NCI-H1930 (cell line): ENCODE measurements at regions not wholly inside any gene's neighbourhood (a gene's known extent, or its start where the extent isn't known, plus 50 kb on each side); places are given as distances from the start of the nearest gene placed in this dataset.
"Not testable (repeated sequence)": the region's sequence is repeated elsewhere in the genome, so short reads cannot be mapped to it uniquely, and the experiment has no call there.

Source experiments
- DNase-seq, 2 experiments: peaks; one replicate each; lab custom pipeline; 2025; lab: John Stamatoyannopoulos, UW

DNA sequence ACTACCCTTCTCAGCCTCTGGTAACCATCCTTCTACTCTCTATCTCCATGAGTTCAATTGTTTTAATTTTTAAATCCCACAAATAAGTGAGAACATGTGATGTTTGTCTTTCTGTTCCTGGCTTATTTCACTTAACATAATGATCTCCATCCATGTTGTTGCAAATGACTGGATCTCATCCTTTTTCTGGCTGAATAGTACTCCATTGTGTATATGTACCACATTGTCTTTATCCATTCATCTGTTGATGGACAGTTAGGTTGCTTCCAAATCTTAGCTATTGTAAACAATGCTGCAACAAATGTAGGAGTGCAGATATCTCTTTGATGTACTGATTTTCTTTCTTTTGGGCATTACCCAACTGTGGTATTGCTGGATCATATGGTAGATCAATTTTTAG, 103.0 kb downstream of the CARTPT start:
- not testable (repeated sequence) for DNase-seq

DNA sequence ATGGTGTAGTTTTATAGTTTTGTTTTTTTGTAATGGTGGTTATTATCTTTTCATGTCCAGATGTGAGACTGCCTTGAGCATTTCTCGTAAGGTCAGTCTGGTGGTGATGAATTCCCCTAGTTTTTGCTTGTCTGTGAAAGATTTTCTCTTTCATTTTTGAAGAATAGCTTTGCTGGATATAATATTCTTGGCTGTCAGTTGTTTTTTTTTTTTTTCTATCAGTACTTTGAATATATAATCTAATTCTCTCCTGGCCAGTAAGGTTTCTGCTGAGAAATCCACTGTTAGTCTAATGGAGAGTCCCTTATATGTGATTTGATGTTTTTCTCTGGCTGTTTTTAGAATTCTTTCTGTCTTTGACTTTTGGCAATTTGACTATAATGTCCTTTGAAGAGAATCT, 106.9 kb downstream of the CARTPT start:
- no peak for DNase-seq

DNA sequence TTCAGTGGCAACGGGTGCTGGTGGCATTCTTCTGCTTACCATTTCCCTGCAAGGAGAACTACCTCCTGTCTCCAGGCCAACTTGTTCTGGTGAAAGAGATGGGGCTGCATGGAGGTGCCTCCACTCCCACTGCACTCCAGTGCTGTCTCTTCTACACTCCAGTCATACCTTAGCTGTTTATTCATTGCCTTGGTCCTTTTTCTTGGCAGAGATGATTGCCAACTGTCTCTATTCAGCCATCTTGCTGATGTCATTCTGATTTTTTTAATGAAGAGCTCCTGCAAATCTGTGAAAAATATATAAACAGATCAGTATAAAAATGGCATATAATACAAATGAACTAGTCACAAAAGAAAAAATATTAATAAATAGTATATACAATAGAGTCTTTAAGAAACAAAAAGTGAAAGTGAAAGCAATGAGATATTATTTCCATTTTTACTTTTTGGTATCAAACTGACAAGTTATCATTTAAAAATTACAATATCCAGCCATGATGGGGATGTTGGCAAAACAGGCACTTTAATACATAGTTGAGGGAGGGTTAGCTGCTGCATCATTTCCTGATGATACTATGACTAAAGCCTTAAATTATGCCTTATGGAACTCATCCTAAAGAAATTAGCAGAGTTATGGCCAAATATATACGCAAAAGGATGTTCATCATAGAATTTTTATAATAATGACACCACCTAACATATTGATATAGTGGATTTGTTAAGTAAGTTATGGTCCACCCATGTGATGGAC, 109.4 kb downstream of the CARTPT start:
- DNase-seq: no peak

DNA sequence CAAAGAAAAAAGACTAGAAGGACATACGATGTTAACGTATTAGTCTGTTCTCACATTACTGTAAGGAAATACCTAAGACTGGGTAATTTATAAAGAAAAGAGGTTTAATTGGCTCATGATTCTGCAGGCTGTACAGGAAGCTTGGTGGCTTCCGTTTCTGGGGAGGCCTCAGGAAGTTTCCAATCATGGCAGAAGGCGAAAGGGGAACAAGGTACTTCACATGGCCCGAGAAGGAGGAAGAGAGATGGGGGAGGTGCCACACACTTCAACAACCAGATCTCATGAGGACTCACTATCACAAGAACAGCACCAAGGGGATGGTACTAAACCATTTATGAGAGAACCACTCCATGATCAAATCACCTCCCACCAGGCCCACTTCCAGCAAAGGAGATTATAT, 110.1 kb downstream of the CARTPT start:
- DNase-seq: no peak

DNA sequence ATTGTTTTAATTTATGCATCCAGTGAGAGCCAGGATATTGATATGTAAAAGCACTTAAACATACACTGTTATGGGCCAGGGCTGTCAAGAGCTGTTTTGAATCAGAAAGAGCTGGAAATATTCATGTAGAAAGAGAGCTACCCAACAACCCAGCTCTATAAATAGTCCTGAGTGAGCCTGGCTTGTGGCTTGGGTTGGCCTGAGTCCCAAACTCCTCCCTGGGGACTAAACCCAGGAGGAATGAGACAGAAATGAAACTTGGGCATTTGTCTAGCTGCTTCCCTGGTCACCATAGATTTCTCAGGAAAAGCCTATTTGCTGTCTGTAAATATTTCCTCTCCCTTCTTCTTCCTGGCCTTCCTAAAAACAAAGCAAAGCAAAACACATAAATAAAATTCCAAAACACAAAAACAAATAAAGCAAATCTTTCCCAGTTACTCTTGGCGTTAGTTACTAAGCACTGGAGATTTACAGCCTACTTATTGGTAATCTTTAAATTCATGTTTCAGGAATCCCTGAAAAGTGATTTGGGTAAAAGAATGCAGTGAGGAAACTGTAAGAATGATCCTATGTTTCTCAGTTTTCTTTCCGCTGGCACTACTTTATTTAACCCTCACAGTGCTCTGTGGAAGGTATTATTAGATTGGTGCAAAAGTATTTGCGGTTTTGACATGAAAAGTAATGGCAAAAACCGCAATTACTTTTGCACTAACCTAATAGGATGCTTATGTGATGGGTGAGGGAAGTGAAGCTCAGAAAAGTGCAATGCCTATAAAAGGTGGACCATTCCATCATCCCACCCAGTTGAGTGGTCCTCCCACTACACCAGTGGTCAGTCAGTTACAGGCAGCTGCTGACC, 111.8 kb downstream of the CARTPT start:
- peak in 1 of 2 experiments; percentile 1 for DNase-seq

DNA sequence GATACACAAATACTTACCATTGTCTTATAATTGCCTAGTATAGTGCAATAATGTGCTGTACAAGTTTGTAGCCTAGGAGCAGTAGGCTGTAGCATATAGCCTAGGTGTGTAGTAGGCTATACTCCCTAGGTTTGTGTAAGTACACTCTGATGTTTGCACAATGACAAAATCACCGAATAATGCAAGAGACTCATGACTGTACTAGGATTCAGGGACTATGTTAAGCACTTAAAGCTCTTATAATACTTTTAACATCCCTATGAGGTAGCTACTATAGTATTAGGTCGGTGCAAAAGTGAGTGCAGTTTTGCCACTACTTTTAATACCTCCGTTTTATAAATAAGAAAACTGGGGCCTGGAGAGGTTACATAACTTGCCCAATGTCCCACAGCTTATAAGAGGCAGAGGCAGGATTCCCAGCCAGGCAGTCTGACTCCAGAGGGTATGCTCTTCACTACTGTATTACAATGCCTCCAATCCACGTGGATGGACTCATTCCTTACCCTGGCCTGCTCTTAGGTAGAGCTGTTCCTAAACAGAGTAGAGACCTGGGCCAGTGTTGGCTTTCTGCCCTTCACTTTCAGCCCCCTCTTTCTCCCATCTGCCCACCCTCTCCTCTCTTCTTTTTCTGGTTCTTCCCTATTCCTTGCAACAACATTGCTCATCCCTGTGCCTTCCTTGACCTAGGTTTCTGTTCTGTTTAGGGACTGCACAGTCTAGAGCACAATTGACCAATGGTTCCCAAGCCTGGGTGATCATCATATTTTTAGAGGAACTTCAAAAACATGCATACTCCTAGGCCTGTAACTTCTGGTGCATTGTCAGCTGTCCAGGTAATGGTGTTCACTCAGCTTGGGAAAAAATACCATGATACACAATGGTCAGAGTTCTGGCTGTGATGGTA, 114.0 kb downstream of the CARTPT start:
- no peak for DNase-seq

DNA sequence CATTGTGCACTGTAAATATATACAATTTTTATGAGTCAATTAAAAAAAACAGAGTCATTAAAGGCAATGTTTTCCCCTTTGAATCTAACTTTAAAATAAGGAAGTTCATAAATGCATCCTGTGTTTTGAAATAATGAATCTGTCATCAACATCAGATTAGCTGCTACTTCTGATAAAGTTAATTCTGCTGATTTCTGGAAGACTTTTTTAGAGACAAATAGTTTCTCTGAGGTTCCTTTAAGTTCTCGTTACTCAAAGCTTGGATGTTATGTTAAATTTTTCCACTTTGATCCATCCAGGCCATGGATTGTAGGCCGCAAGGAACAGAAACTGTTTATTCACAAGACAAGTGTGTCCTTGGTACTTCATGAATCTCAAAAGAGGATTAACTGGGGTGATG, 115.5 kb downstream of the CARTPT start:
- DNase-seq: no peak

DNA sequence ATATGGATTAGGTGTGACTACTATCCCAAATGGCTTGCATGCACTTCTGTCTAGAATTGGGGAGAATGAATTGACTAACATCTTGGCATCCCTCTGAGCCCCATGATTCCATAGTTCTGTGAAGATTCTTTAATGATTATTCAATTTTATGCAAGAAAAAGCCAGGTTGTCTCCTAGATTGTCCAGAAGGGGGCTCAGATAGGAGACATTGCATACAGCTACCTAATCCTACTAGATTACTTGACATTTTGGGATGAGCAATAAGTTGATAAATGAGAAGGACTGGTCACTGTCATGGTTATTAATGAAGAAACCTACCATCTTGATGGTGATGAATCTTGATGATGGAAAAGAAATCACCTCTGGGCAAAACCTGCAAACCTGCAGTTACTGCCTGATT, 117.0 kb downstream of the CARTPT start:
- DNase-seq: no peak

DNA sequence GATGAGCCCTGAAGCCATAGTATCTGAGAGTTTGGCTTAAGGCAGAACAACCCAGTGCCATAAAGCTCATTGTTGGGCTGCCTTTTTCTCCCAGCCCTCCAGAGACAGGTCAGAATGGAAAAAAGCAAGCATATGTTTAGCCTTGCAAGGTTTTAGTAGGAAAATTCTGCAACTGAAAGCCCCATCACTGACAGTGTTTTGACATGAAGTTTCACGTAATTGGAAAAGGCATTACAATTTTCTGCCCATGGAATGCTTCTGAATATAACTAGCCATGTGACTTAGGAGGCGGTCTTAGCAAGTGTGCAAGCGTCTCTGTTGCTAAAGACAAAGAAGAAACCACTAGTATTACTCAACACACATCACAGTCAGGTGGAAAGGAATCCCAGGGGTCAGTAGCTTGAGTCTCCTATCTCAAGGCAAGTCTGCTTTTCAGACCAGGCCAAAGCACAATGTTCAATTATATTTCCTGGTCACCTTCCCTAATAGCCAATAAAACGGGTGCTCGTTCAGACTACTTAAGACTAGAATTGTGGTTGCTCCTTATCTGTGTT, 117.6 kb downstream of the CARTPT start:
- DNase-seq: no peak

DNA sequence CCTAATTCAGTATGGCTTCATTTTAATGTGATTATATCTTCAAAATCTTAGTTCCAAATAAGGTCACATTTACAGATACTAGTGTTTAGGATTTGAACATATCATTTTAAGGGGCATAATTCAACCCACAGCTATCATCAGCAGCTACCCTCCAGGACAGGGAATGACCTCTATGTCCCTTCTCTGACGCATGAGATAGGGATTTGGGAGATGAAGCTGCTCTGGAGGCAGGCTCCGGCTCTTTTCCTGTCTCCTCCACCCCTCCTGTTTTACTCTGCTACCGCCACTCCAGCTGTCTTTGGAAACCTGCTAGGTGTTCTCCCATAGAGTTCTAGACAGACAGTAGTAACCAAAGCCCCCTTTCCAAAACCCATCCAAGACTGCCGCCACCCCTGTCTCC, 119.2 kb downstream of the CARTPT start:
- no peak for DNase-seq

DNA sequence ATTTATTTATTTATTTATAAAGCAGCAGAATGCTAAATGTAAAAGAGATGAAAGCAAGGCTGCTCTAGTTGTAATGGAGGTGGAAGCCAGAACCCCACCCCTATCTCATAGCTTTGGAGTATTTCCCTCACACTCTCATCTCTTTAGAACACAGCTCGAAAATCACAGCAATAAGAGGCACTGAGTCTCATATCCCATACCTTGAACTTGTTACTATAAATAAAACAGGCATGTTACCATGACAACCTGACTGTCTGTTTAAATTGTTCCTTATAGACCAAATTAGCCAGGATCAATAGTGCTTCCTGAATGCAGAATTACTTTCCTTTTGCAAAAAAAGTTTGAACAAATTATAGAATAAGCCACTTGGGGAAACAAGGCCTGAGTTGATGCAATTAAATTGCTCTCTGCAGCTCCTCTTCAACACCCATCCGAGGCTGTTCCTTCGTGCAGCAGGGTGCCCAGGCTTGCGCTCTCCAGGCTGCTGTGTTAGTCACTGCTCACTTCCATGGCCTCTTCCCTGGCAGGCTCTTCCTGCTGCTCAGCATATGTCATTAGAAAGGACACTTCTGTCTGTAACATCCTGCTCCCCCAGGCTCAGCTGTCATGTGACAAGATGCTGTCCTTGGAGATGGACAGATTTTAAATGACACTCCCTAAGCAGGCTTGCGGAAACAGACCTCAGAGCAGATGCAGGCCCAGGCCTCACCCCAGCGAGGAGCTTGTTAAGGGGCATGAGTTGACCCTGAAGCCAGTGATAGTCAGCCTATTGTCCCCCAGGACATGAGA, 120.2 kb downstream of the CARTPT start:
- DNase-seq: no peak

DNA sequence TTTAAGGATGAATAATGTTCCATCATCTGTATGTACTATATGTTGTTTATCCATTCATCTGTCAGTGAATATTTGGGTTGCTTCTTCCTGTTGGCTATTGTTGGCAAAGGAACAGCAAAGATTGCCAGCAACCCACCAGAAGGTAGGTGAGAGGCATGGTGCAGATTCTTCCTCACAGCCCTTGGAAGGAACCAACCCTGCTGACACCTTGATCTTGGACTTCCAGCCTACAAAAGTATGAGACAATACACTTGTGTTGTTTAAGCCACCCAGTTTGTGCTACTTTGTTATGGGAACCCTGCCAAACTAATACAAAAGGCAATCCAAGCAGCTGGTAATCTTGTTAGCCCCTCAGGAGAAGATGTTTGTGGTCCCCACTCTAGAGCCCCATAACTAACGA, 122.0 kb downstream of the CARTPT start:
- no peak for DNase-seq

DNA sequence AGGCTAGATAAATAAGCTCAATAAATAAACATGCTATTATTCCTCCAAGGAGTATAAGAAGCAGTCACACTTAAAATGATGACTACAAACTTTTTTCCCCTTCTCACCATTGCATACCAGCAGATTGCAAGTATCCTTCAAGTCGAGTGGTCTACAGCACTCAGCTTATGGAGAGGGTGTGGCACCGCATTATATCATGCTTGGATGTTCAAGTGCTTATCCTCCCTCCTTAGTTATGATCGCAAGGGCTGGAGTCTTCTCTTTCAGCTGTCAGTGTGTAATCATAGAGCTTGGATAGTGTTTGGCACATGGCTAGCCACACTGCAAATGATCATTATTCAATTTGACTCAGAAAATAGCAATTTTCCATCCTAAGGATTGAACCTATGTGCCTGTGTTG, 124.0 kb downstream of the CARTPT start:
- no peak for DNase-seq

DNA sequence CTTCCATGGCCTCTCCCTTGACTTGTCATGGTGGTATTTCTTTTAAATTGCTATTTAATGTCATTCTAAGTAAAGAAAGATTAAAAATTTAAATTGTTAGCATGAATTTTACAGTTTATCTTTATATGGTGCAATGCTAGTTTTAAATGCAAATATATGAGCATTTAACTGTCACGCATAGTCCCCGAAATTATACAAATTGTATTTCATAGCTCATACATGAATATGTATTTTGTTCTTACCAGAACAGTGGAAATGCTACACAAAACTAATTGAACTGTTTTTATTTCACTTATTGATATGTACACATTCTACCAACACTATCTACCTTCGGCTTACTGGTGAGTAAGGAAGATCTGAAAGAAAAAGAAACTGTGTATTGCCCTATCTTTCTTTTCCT, 125.8 kb downstream of the CARTPT start:
- no peak for DNase-seq

DNA sequence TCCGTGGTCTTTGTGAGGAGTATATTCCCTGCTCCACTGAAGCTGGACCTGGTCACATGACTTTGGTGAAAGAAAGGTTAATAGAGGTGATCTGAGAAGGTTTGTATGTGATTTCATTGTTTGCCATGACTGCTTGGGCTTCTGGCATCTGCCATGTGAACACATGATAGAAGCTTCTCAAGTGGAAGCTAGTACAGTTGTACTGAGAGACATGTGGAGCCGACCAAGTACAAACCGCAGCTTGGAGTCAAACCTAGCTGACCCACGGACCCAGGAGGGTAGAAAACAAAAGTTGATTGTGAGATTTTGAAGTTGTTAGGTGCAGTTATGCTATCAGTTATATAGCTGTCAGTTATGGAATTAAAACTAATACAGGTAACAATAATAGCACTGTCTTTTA, 140.4 kb downstream of the CARTPT start:
- no peak for DNase-seq

DNA sequence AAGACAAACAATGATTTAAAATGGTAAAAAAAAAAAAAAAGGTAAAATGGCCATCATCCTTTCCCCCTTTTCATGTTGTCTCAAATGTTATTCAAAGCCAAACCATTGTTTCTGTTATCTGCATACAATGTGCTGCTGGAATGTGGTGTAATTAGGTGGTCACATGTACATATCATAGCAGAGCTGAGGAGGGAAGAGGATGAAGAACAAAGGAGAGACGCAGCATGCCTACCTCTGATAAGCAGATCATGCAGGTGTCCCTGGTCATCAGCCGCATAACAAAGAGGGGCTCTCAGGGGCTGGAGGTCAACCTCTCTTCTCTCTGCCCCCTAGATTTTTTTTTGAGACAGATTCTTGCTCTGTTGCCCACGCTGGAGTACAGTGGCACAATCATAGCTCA, 141.0 kb downstream of the CARTPT start:
- no peak for DNase-seq

DNA sequence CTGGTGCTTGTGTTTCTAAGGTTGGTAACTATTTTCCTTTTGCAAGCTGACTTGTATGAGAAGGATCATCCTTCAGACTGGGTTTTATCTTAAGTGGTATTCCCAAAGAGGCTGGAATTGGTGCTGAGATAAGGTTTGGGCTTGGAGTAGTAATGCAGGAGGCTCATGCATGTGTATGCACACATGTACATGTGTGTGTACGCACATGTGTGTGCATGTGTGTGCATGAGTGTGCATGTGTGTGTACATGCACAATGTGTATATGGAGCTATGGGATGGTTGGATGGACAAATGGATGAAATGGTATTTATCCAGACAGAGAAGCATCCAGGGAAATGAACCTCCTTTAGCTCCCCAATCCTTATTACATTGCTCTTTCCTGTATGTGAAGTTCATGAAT, 142.6 kb downstream of the CARTPT start:
- DNase-seq: no peak

DNA sequence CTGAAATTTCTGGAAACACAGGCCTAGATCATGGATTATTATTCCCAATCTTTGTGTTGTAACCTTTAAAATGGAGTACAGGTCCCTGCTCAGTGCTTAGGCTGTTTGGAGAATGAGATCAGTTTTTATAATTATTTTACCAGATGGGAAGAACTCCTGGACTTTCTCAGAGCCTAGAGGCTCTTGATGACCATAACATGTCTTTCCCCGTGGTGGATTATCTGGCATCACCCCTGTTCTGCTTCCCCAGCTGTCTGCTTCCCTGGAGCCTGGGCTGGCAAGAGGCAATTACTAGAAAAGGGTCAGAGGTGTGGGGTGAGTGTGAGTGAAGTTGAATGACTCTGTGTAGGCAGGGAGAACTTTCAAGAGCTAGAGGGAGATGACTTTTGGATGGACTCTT, 143.0 kb downstream of the CARTPT start:
- DNase-seq: no peak

DNA sequence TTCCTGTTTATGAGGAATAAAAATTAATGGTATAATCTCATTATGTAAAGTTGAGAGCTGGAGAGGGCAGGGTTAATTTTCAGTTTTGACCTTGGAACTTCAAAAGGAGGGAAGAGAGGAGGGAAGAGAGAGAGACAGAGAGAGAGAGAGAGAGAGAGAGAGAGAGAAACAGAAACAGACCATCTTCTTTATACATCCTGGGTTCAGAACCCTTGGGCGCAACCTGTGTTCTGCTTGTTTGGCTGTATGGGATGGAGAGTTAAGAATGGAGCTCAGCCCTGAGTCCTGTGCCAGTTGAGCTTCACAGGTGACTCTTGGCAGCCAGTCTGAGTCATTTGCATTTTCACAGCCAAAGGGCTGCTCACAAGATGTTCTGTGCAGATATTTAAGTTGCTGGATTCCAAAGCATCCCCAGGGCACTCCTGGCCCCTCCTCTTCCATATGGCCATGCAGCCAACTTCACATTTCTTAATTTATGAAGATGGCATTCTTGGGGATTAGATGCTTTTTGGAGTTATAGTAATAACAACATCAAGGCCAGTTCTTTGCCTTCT, 143.5 kb downstream of the CARTPT start:
- DNase-seq: no peak

DNA sequence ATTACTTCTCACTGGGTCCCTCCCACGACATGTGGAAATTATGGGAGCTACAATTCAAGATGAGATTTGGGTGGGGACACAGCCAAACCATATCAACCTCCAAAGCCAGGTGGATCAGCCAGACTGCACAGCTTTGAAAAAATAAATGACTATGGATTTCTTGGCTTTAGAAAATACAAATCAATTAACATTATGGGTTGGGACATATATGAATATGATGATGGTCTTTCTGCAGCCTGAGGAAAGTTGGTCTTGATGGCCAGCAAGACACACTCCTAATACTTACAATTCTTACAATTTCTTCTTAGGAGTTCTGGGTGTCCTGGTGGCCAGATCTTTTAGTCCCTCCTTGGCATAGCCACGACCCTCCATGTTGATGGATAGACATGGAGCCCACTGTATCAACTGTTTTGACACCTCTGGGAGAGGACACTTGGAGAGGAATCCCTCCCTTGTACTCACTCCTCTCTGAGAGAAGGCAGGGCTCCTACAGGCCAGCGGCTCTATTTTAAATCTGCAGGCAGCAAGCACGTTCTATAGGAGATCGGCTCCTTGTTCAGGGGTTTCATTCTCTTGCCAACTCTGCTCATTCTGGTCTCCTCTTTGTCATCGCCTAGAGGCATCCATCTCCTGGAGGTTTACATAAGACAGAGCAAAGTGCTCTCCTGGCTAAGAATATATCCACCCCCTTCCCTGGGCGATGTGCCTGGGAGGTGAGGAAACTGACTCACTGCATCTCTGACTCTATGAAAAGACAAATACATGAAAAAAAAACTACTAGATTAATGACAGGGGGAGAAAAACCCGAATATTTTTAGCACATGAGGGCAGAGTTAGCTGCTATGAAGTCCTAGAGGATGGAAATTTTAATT, 145.9 kb downstream of the CARTPT start:
- DNase-seq: no peak
